Inflammatory macrophage (primary cell): ENCODE measurements at regions not wholly inside any gene's neighbourhood (a gene's known extent, or its start where the extent isn't known, plus 50 kb on each side); places are given as distances from the start of the nearest gene placed in this dataset.
"Not testable (repeated sequence)": the region's sequence is repeated elsewhere in the genome, so short reads cannot be mapped to it uniquely, and the experiment has no call there.

Experiments used
- DNase-seq, 2 donors: peaks; one replicate each; pipeline ENCODE4 v3.0.0-alpha.2; 2020 to 2022

DNA sequence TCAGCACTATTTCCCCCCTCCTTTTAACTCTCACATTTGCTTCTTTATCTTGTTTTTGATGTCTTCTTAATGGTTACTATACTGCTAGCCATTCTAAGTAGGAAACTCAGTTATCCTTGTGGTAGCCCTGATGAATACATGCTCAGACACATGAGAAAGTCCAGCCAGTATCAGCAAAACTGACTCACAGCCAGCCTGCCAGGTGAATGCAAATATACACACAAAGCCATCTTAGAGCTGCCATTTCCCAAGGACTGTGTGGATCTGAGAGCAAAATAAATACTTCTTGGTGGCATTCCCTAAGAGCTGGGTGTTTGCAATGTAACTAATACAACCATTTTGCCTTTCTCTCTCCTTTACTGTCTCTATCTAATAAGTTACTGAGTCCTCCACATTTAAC lies 455.2 kb downstream of the CCER1 start:
- DNase-seq, result no peak

DNA sequence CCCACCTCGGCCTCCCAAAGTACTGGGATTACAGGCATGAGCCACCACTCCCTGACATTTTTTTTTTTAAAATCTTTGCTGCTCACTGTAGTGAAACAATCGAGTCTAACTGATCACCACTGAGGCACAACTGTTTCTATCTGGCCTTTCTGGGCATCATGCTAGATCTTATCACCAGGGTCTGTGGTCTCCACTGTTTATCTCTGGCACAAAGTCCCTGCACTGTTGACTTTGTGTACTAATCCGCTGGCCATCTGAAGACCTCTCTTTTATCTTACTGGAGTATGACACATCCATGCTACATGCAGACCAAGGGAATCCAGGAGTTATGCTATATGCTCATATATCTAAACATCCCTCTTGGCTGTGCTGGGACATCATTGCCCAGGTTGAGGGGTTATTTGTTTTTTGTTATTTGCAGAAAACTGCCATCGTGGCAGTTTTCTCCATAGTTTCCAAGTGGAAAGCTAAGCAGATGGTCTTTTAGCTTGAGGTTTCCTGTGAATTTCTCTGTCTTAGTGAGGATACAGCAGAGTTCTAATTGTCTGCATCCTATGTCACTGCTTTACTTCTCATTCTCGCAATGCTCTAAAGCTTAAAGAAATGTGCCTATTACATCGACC lies 456.9 kb downstream of the CCER1 start:
- DNase-seq, result no peak

- DNase-seq, result no peak
Measured at GRCh38 chr12:90490355-90490754, 464.6 kb downstream of the CCER1 start.

DNA sequence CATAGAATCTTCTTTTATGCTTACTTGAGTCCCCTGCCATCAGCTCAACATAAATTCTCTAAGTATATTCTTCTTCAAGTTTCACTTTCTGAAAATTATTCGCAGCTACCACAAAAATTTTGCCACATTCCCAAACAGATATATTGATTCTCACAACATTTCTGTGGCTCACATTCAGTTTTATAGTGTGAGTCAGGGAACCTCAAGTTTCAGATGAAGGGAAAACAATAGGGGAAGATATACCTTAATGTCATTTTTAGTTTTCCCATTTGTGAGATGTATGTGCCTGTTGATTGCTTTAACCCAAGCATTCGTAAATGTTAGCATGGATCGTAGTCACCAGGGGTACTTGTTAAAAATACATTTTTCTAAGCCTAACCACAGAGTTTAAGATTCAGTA lies 465.8 kb downstream of the CCER1 start:
- no peak for DNase-seq

DNA sequence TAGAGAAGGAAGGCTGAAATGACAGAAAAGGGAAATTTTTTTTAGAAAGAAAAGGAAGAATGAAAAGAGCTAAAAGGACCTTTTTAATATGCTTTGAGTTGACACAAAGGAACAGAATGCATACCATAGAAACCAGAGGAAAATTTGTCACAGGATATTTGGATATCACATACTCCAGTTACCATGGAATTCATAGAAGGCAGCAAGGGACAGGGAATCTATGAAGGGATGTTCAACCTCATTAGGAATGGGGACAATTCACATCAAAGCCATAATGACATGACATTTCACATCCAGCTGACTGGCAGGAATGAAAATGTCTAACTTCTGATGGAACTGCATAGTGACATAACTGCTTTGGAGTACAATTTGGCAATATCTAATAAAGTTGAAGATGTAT lies 469.4 kb downstream of the CCER1 start:
- no peak for DNase-seq

DNA sequence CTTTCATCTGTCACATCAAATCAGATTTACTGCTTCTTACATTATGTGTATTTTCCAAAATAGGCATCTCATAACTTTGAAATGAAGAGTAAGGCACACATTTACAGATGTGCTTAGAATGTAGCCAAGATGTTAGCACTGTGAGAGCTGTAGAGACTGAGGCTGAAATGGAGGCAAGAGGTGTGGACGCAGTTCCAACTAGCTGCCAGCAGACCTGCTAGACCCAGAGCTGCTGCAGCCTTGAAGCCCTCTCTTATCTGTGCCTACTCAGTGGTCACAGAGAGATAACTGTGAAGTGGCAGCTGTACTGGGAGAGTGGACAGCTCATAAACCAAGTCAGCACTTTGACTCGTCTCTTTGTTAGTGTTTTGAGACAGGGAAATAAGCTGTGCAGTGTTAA lies 470.9 kb downstream of the CCER1 start:
- no peak for DNase-seq

DNA sequence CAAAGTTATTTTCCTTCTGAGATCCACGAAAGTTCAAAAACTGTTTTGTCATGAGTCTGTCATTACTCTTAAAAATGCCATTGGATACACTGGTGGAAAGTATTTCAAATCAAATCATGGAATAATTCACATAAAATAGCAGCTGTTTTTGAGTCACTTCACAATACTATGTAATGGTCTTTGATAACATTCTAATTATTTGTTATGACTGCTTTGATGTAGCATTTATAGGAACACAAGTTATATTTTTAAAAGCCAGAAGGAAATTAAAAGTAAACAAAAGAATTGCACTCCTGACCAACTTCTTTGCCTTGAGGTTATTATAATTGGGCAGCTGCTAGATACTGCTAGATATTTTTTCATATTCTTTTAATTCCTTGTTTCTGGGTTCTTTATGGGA lies 473.2 kb downstream of the CCER1 start:
- no peak for DNase-seq

GRCh38 chr12:90479237-90479636 lies 475.7 kb downstream of the CCER1 start:
- DNase-seq, result no peak

DNA sequence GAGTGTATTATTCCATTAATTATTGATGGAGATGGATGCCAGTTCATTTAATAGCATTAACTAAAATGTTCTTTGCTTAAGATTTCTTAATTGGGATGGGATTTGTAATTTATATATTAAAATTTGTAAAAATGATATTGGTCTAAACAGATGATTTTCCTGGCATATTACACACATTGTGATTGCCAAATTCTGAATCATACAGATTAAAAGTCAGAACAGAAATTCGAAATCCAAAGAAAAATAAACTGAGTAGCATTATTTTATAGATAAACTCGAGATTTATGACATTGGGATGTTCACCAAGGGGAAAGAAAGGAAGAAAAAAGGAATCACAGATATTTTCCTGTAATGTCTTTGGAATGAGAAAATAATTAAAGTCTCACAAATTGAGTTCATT lies 481.1 kb downstream of the CCER1 start:
- no peak for DNase-seq

- no peak for DNase-seq
Measured at GRCh38 chr12:90460681-90461080, 494.3 kb downstream of the CCER1 start.

DNA sequence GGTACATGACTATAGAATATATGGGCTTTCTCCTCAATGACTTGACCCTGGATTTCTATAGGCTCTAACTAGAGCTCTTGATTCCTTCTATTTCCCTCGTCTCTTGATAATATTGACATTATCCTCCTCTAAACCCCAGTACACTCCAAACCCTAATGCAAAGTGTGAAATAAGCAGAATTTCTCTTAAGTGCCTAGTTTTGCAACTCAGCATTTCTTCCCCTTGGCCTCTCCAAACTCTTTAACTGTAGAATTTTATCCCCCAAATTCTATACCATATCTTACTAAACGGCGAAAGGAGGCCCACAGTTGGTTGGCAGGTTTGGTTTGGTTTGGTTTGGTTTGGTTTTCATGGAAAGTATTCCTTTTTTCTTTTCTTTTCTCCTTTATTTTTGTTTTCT lies 498.7 kb downstream of the CCER1 start:
- no peak for DNase-seq

DNA sequence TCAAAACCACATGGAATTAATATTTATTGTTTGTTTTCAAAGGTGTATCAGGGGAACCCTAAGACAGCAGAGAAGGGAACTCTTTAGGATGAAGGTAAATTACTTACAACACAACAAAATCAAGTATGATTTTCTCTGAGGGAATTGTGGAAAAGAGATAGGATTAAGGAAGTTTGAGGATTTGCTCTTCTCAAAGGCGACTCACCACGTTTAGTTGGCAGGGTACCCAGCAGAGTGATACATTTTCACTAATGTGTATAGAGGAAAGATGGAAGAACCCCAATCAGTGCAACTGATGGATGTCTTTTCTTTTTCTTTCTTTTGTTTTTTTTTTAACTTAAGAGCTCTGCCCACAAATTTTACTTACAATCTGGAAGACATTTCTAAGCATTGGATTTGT lies 499.2 kb downstream of the CCER1 start:
- no peak for DNase-seq

DNA sequence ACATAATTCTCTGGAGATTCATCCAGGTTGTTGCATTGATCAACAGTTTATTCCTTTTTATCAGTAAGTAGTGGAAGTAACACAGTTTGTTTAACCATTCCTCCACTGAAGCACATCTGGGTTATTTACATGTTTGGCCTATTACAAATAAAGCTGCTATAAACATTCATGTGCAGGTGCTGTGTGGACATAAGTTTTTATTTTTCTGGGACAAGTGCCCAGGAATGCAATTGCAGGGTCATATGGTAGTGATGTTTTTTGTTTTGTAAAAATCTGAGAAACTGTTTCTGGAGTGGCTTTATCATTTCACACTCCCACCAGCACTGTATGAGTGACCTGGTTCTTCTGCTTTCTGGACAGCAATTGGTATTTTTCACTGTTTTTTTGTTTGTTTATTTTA lies 505.4 kb downstream of the CCER1 start:
- DNase-seq, result no peak

DNA sequence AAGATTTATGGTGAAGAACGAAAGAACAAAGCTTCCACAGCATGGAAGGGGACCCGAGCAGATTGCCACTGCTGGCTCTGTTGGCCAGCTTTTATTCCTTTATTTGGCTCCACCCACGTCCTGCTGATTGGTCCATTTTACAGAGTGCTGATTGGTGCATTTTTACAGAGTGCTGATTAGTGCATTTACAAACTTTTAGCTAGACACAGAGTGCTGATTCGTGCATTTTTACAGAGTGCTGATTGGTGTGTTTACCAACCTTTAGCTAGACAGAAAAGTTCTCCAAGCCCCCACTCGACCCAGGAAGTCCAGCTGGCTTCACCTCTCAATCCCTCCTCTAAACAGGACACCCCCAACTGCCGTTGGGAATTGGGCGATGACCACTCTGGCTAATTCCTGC lies 511.5 kb downstream of the CCER1 start:
- not testable (repeated sequence) for DNase-seq

GRCh38 chr12:90441431-90441830 lies 513.5 kb downstream of the CCER1 start:
- no peak for DNase-seq

GRCh38 chr12:90428881-90429280 lies 526.1 kb downstream of the CCER1 start:
- no peak for DNase-seq

DNA sequence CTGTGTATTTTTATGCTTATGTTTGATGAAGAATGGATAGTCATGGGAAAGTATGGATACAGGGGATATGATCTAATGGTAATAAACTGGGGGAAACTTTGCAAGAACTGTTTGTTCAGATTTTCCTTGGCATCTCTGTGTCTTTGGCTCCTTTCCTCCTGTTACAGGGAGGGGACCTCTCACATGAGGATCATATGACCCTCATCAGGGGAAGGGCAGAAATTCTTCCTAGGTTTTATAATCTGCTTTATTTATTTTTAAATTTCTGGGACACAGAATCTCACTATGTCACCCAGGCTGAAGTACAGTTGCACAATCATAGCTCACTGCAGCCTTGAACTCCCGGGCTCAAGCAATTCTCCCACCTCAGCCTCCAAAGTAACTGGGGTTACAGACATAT lies 526.5 kb downstream of the CCER1 start:
- no peak for DNase-seq

- DNase-seq, result no peak
Measured at GRCh38 chr12:90423965-90424364, 531.0 kb downstream of the CCER1 start.

DNA sequence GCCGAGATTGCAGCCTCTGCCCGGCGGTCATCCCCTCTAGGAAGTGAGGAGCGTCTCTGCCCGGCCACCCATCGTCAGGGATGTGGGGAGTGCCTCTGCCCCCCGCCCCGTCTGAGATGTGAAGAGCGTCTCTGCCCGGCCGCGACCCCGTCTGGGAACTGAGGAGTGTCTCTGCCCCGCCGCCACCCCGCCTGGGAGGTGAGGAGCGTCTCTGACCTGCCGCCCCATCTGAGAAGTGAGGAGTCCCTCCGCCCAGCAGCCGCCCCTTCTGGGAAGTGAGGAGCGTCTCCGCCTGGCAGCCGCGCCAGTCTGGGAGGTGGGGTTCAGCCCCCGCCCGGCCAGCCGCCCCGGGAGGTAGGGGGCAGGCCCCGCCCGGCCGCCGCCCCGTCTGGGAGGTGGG lies 544.0 kb downstream of the CCER1 start:
- DNase-seq, result no peak

DNA sequence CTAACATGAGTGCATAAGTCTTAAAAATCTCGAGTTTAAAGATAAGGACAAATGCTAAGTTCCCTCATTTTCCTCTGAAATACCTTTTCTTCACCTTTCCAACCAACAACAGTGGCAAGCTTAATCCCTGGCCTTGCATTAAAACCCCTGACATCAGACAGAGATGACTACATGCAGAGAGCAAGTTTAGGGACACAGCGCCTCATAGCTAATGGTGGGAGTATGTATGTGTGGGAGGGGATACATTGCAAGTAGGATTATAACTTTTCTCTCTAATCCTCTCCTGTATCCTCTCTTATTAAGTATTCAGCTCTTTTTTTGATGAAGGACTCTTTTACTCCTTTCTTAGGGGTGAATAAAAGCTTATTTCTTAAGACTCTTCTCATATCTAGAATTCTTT lies 547.1 kb downstream of the CCER1 start:
- DNase-seq, result no peak

GRCh38 chr12:90404071-90404470 lies 550.9 kb downstream of the CCER1 start:
- no peak for DNase-seq

GRCh38 chr12:90401185-90401584 lies 553.8 kb downstream of the CCER1 start:
- DNase-seq, result no peak

DNA sequence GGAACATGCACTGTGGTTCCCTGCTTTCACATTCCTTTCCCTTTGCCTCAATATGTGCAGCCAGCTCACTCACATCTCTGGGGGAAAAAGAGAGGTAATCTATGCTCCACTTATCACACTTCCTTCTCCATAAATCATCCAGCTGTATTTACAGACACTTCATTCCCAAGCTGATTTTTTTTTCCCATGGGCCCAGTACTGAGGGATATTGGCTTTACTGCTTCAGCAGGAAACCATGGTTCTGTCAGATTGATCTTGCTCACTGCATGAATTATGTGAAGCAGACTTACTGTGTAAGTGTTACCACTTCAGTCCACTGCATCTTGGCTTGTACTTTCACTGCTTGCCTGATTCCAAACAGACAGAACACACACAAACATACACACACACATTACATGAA lies 555.6 kb downstream of the CCER1 start:
- DNase-seq, result no peak

GRCh38 chr12:90398285-90398836 lies 556.6 kb downstream of the CCER1 start:
- no peak for DNase-seq

DNA sequence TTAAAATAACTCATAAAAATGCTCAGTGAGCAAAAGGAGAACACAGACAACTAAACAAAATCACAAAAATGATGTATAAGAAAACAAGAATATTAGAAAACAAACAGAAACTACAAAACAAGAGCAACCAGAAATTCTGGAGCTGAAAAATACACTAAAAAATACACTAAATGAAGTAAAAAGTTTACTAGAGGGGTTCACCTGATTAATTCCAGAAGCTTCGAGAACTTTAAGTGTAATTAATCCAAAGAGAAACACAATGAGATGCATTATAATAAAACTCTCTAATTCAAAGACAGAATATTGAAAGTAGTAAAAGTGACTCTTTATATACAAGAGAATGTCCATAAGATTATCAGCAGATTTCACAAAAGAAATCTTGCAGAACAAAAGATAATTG lies 558.4 kb downstream of the CCER1 start:
- no peak for DNase-seq
